ENCODE measurements at regions not wholly inside any gene's neighbourhood (a gene's known extent, or its start where the extent isn't known, plus 50 kb on each side); places are given as distances from the start of the nearest gene placed in this dataset.

GRCh38 chr10:106511917-106512316 lies 652.6 kb downstream of the SORCS1 start:
- no peak for TF ChIP-seq CTCF (IDR thresholded peaks at IDR 0.05)
- no peak for TF ChIP-seq ZFX (IDR thresholded peaks at IDR 0.05; ENCODE audit: borderline replicate concordance)

Data from 22Rv1 (cell line).